ENCODE measurements at regions not wholly inside any gene's neighbourhood (a gene's known extent, or its start where the extent isn't known, plus 50 kb on each side); places are given as distances from the start of the nearest gene placed in this dataset.

- no peak for DNase-seq (ENCODE audit: low spot score)
Observed at GRCh38 chrX:124836786-124837185, 482.9 kb upstream of the TEX13C start.

- DNase-seq (ENCODE audit: low spot score): no peak
Observed at GRCh38 chrX:124842205-124842604, 477.5 kb upstream of the TEX13C start.

GRCh38 chrX:124860736-124861135 lies 458.9 kb upstream of the TEX13C start:
- no peak for DNase-seq (ENCODE audit: low spot score)

- DNase-seq (ENCODE audit: low spot score): no peak
Observed at GRCh38 chrX:124862301-124862700, 457.4 kb upstream of the TEX13C start.

GRCh38 chrX:124863303-124863702 lies 456.4 kb upstream of the TEX13C start:
- DNase-seq (ENCODE audit: low spot score): no peak

GRCh38 chrX:124887572-124887971 lies 432.1 kb upstream of the TEX13C start:
- DNase-seq (ENCODE audit: low spot score): no peak

- DNase-seq (ENCODE audit: low spot score): no peak
Observed at GRCh38 chrX:124895947-124896346, 423.7 kb upstream of the TEX13C start.

- no peak for DNase-seq (ENCODE audit: low spot score)
Observed at GRCh38 chrX:124902953-124903352, 416.7 kb upstream of the TEX13C start.

- DNase-seq (ENCODE audit: low spot score): no peak
Observed at GRCh38 chrX:124910611-124911010, 409.1 kb upstream of the TEX13C start.

GRCh38 chrX:124917011-124917410 lies 402.7 kb upstream of the TEX13C start:
- DNase-seq (ENCODE audit: low spot score): no peak

GRCh38 chrX:124925681-124926080 lies 394.0 kb upstream of the TEX13C start:
- DNase-seq (ENCODE audit: low spot score): no peak

- no peak for DNase-seq (ENCODE audit: low spot score)
Observed at GRCh38 chrX:124931241-124931640, 388.4 kb upstream of the TEX13C start.

- DNase-seq (ENCODE audit: low spot score): no peak
Observed at GRCh38 chrX:124931958-124932357, 387.7 kb upstream of the TEX13C start.

- DNase-seq (ENCODE audit: low spot score): no peak
Observed at GRCh38 chrX:124938715-124939114, 381.0 kb upstream of the TEX13C start.

GRCh38 chrX:124940531-124940930 lies 379.1 kb upstream of the TEX13C start:
- no peak for DNase-seq (ENCODE audit: low spot score)

- DNase-seq (ENCODE audit: low spot score): no peak
Observed at GRCh38 chrX:124954402-124954801, 365.3 kb upstream of the TEX13C start.

- DNase-seq (ENCODE audit: low spot score): no peak
Observed at GRCh38 chrX:124960454-124960853, 359.2 kb upstream of the TEX13C start.

GRCh38 chrX:124963717-124964116 lies 356.0 kb upstream of the TEX13C start, which contains the start of gene TENM1:
Gene TENM1, minus strand, starts transcription at chrX:124963817.
- no peak for DNase-seq (ENCODE audit: low spot score)

GRCh38 chrX:124975456-124975855 lies 344.2 kb upstream of the TEX13C start:
- DNase-seq (ENCODE audit: low spot score): no peak

GRCh38 chrX:124981420-124981819 lies 338.3 kb upstream of the TEX13C start:
- no peak for DNase-seq (ENCODE audit: low spot score)

GRCh38 chrX:124984140-124984813 lies 335.4 kb upstream of the TEX13C start:
- no peak for DNase-seq (ENCODE audit: low spot score)

- DNase-seq (ENCODE audit: low spot score): no peak
Observed at GRCh38 chrX:124986284-124986683, 333.4 kb upstream of the TEX13C start.

GRCh38 chrX:124993735-124994134 lies 325.9 kb upstream of the TEX13C start:
- DNase-seq (ENCODE audit: low spot score): no peak

- DNase-seq (ENCODE audit: low spot score): no peak
Observed at GRCh38 chrX:124994404-124994803, 325.3 kb upstream of the TEX13C start.

All from SW480 (cell line).